PC-9 (cell line): ENCODE measurements at regions not wholly inside any gene's neighbourhood (a gene's known extent, or its start where the extent isn't known, plus 50 kb on each side); places are given as distances from the start of the nearest gene placed in this dataset.

Experiments used
- CTCF ChIP-seq: fragments of 200-600 bp; sonication (generic); conservative IDR thresholded peaks from 2 replicates; pipeline ENCODE4 v1.6.1; 2017; ENCODE audit warnings: mixed run types, antibody characterized with exemption, mild to moderate bottlenecking, moderate library complexity
- EZH2 ChIP-seq: fragments of 200-600 bp; sonication (generic); IDR thresholded peaks from 2 replicates; pipeline ENCODE4 v1.8.0; 2017; ENCODE audit warnings: antibody characterized with exemption, low read depth

GRCh38 chr16:51062039-51062438, 89.0 kb downstream of the SALL1 start:
- TF ChIP-seq CTCF (no peak), EZH2 (no peak)
